H1 (cell line): ENCODE measurements at regions not wholly inside any gene's neighbourhood (a gene's known extent, or its start where the extent isn't known, plus 50 kb on each side); places are given as distances from the start of the nearest gene placed in this dataset.

ENCODE experiments used
- CTCF ChIA-PET: fragments of 300-600 bp; sonication (Branson Sonifier 250); formaldehyde crosslinking; loops from one replicate; lab custom pipeline; 2021; ENCODE audit not compliant: partially characterized antibody; lab: Charles Lee
- POLR2A ChIA-PET: fragments of 300-600 bp; sonication (Branson Sonifier 250); formaldehyde crosslinking; loops from one replicate; lab custom pipeline; 2021; ENCODE audit warnings: inconsistent platforms; ENCODE audit not compliant: partially characterized antibody; lab: Charles Lee
- DNase-seq, 2 experiments: peaks; one replicate each; pipeline versions ENCODE4 v3.0.0 to v3.0.0-alpha.2; 2010 to 2022; ENCODE audit warnings: low spot score in 2 of 2, low read depth in 1 of 2, mixed read lengths in 1 of 2
- FAIRE-seq: peaks from 2 replicates; lab custom pipeline; 2011; peaks lifted over from hg19 to GRCh38; lab: Jason Lieb, UNC
- H2AFZ ChIP-seq: 2 replicates; pipeline ENCODE4 v1.8.1; 2012; ENCODE audit warnings: low read length, inconsistent platforms
- H2AK5ac ChIP-seq: 2 replicates; pipeline ENCODE4 v1.6.1; 2013; ENCODE audit warnings: low read depth, low read length
- H2BK120ac ChIP-seq: replicated peaks from 2 replicates; pipeline ENCODE3; 2013; ENCODE audit warnings: low read depth, low read length, inconsistent platforms
- H2BK12ac ChIP-seq: 2 replicates; pipeline ENCODE4 v1.6.1; 2013; ENCODE audit warnings: low read depth, low read length
- H2BK15ac ChIP-seq: 2 replicates; pipeline ENCODE4 v1.6.1; 2013; ENCODE audit warnings: low read length
- H2BK20ac ChIP-seq: 2 replicates; pipeline ENCODE4 v1.6.1; 2013; ENCODE audit warnings: low read length
- H2BK5ac ChIP-seq: 2 replicates; pipeline ENCODE4 v1.6.1; 2013; ENCODE audit warnings: low read depth, low read length
- H3K14ac ChIP-seq: 2 replicates; pipeline ENCODE4 v1.6.1; 2013; ENCODE audit warnings: inconsistent platforms; ENCODE audit not compliant: insufficient read length
- H3K18ac ChIP-seq: 2 replicates; pipeline ENCODE4 v1.6.1; 2013; ENCODE audit warnings: low read length; ENCODE audit errors: extremely low read depth
- H3K23ac ChIP-seq: 2 replicates; pipeline ENCODE4 v1.6.1; 2013; ENCODE audit warnings: inconsistent platforms; ENCODE audit not compliant: insufficient read length
- H3K23me2 ChIP-seq: 2 replicates; pipeline ENCODE4 v1.6.1; 2013; ENCODE audit warnings: low read depth, low read length
- H3K27ac ChIP-seq: 2 replicates; pipeline ENCODE4 v1.6.1; 2011; ENCODE audit warnings: low read depth, low read length, inconsistent platforms
- H3K27me3 ChIP-seq, 4 experiments: replicated peaks in 1 of 4; 1 replicate in 1 of 4; 2 replicates in 3 of 4; pipeline versions ENCODE4 v1.6.1 to v1.8.1; 2011 to 2013; ENCODE audit warnings: low read length in 3 of 4, mild to moderate bottlenecking in 3 of 4, inconsistent platforms in 2 of 4, mixed read lengths in 2 of 4, moderate library complexity in 1 of 4; ENCODE audit not compliant: control insufficient read depth in 3 of 4, insufficient read depth in 3 of 4; ENCODE audit errors: extremely low read depth in 1 of 4
- H3K36me3 ChIP-seq, 4 experiments: 2 replicates each; pipeline versions ENCODE4 v1.6.1 to v1.8.1; 2011 to 2013; ENCODE audit warnings: mild to moderate bottlenecking in 4 of 4, low read length in 3 of 4, moderate library complexity in 2 of 4, control low read depth in 1 of 4, inconsistent platforms in 1 of 4; ENCODE audit not compliant: insufficient read depth in 4 of 4, control insufficient read depth in 2 of 4
- H3K4ac ChIP-seq: replicated peaks from 2 replicates; pipeline ENCODE3; 2013; ENCODE audit warnings: low read length, low read depth, mixed read lengths, inconsistent platforms; ENCODE audit not compliant: insufficient read length
- H3K4me1 ChIP-seq, 4 experiments: replicated peaks in 1 of 4; 1 replicate in 1 of 4; 2 replicates in 3 of 4; pipeline versions ENCODE4 v1.6.1 to v1.8.1; 2011 to 2013; ENCODE audit warnings: low read length in 3 of 4, inconsistent platforms in 2 of 4, mixed read lengths in 1 of 4; ENCODE audit not compliant: insufficient read depth in 4 of 4, control insufficient read depth in 3 of 4
- H3K4me2 ChIP-seq, 2 experiments: 2 replicates each; pipeline versions ENCODE4 v1.6.1 to v1.8.1; 2011 to 2013; ENCODE audit warnings: low read depth in 2 of 2, low read length in 2 of 2, control low read depth in 1 of 2, inconsistent platforms in 1 of 2, mild to moderate bottlenecking in 1 of 2; ENCODE audit not compliant: insufficient read depth in 1 of 2
- H3K4me3 ChIP-seq, 4 experiments: fragments of 200-600, 300-600 bp in 1 of 4; sonication (generic), shearing (Covaris generic), sonication (Bioruptor Twin) in 1 of 4; 2 replicates each; pipeline versions ENCODE4 v1.5.1 to v1.8.1; 2011 to 2016; ENCODE audit warnings: low read length in 4 of 4, low read depth in 3 of 4, control low read depth in 2 of 4, inconsistent platforms in 2 of 4, mild to moderate bottlenecking in 2 of 4, mixed read lengths in 1 of 4, moderate library complexity in 1 of 4; ENCODE audit not compliant: insufficient read depth in 2 of 4; ENCODE audit errors: extremely low read depth in 1 of 4
- H3K56ac ChIP-seq: replicated peaks from 2 replicates; pipeline ENCODE3; 2013; ENCODE audit warnings: low read depth, mild to moderate bottlenecking, mixed read lengths, low read length, inconsistent platforms; ENCODE audit not compliant: insufficient read length
- H3K79me1 ChIP-seq: 2 replicates; pipeline ENCODE4 v1.6.1; 2013; ENCODE audit warnings: low read depth, low read length, control low read depth
- H3K79me2 ChIP-seq, 2 experiments: 2 replicates each; pipeline versions ENCODE4 v1.6.1 to v1.8.1; 2012 to 2013; ENCODE audit warnings: low read length in 2 of 2, mild to moderate bottlenecking in 2 of 2, inconsistent platforms in 1 of 2; ENCODE audit not compliant: insufficient read depth in 2 of 2, control insufficient read depth in 1 of 2
- H3K9ac ChIP-seq, 4 experiments: replicated peaks in 1 of 4; 1 replicate in 1 of 4; 2 replicates in 3 of 4; pipeline versions ENCODE4 v1.6.1 to v1.8.1; 2011 to 2013; ENCODE audit warnings: low read depth in 3 of 4, low read length in 3 of 4, control low read depth in 2 of 4, mild to moderate bottlenecking in 2 of 4, moderate library complexity in 2 of 4, inconsistent platforms in 1 of 4; ENCODE audit errors: extremely low read depth in 1 of 4
- H3K9me3 ChIP-seq, 2 experiments: 2 replicates each; pipeline versions ENCODE4 v1.6.1 to v1.8.1; 2012 to 2013; ENCODE audit warnings: mild to moderate bottlenecking in 2 of 2, moderate library complexity in 2 of 2, control low read depth in 1 of 2, inconsistent platforms in 1 of 2, low read depth in 1 of 2, low read length in 1 of 2, mixed read lengths in 1 of 2; ENCODE audit not compliant: insufficient read depth in 2 of 2
- H4K20me1 ChIP-seq, 2 experiments: replicated peaks in 1 of 2; 2 replicates each; pipeline versions ENCODE3 to v1.8.1; 2011 to 2013; ENCODE audit warnings: inconsistent platforms in 2 of 2, low read length in 2 of 2, mild to moderate bottlenecking in 1 of 2; ENCODE audit not compliant: insufficient read depth in 2 of 2, control insufficient read depth in 1 of 2
- H4K5ac ChIP-seq: 2 replicates; pipeline ENCODE4 v1.6.1; 2013; ENCODE audit warnings: low read length, low read depth, mixed read lengths, inconsistent platforms; ENCODE audit not compliant: insufficient read length
- H4K8ac ChIP-seq: 2 replicates; pipeline ENCODE4 v1.8.0; 2013; ENCODE audit warnings: mild to moderate bottlenecking, moderate library complexity, low read length, inconsistent platforms; ENCODE audit not compliant: insufficient read depth; ENCODE audit errors: extremely low read depth
- H4K91ac ChIP-seq: replicated peaks from 2 replicates; pipeline ENCODE3; 2013; ENCODE audit warnings: low read length, mixed read lengths, inconsistent platforms; ENCODE audit not compliant: insufficient read length
- ASH2L ChIP-seq: fragments of 200-600, 300-600 bp; sonication (generic); IDR thresholded peaks from one replicate; pipeline ENCODE4 v1.7.1; 2017; ENCODE audit warnings: low read length
- HDAC6 ChIP-seq: IDR thresholded peaks from one replicate; pipeline ENCODE4 v1.7.1; 2012; ENCODE audit warnings: low read depth, mild to moderate bottlenecking, inconsistent platforms, low read length, moderate library complexity
- NRF1 ChIP-seq: IDR thresholded peaks from 2 replicates; pipeline ENCODE4 v1.6.1; 2011; ENCODE audit warnings: mild to moderate bottlenecking, low read depth, low read length, improper control_type of control experiment
- SIX5 ChIP-seq: IDR thresholded peaks from 2 replicates; pipeline ENCODE4 v1.6.1; 2011; ENCODE audit warnings: mild to moderate bottlenecking, low read depth, low read length
- SP2 ChIP-seq: IDR thresholded peaks from 2 replicates; pipeline ENCODE4 v1.6.1; 2012; ENCODE audit warnings: mild to moderate bottlenecking, low read length, inconsistent platforms
- WGBS, 2 experiments: shearing (Covaris generic) in 1 of 2; methylation state at CpG; one replicate each; pipeline versions ENCODE4 v1.1.6 to v1.1.7; 2013 to 2015; ENCODE audit warnings: low lambda C conversion rate in 2 of 2, mixed read lengths in 2 of 2, inconsistent platforms in 1 of 2, low coverage in 1 of 2, missing lambda C conversion rate in 1 of 2; ENCODE audit not compliant: insufficient replicate concordance in 2 of 2, insufficient coverage in 1 of 2, insufficient read length in 1 of 2; ENCODE audit errors: extremely low coverage in 1 of 2, missing lambda C conversion rate in 1 of 2; 5-methylcytosine and 5-hydroxymethylcytosine counted together

DNA sequence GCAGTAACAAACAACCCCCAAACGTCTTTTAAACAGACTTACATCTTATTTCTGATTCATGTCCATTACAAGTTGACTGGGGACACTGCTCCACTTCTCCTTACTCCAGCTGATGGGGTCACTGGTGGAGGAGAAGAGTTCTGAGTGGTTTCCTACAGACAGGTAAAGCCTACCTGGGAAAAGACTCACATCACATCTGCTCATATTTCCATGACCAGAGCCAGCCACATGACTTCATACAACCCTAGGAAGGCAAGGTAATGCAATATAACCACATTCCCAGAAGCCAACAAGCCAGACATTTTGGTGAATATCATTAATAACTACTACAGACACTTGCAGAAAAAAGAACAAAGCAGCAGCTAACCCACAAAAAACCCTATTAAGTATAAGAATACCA is 90.5 kb upstream of the IRX6 start:
- POLR2A ChIA-PET, result no interaction called here
- 64% methylated on average over 1 of the region's 1 CpG; no CpG with 5 or more reads in 1 of the 2 experiments for WGBS, 2 experiments
- TF ChIP-seq SIX5 (no peak), ASH2L (no peak), HDAC6 (no peak), NRF1 (no peak), SP2 (no peak)

More for the DNA sequence above, 90.5 kb upstream of the IRX6 start:
- no peak overlapping the region for H2BK5ac ChIP-seq
- no peaks in the 10 kb centered on the region for H3K27me3 ChIP-seq
- H3K4me3 ChIP-seq, result no peak overlapping the region
- no peaks in the 10 kb centered on the region for H3K23me2 ChIP-seq
- no peak overlapping the region for H3K23ac ChIP-seq
- no peak overlapping the region for H3K9ac ChIP-seq
- H3K27ac ChIP-seq, result no peak overlapping the region
- H2BK15ac ChIP-seq, result no peak overlapping the region
- FAIRE-seq, result no peak
- no peak overlapping the region for H3K4ac ChIP-seq
- H2BK120ac ChIP-seq, result no peak overlapping the region
- no peak overlapping the region for H2AFZ ChIP-seq
- no peak overlapping the region for H2BK12ac ChIP-seq
- H3K18ac ChIP-seq, result no peak overlapping the region
- H3K36me3 ChIP-seq, result no peaks in the 10 kb centered on the region
- H3K56ac ChIP-seq, result no peak overlapping the region
- H3K4me2 ChIP-seq, result no peak overlapping the region
- no peak overlapping the region for H3K14ac ChIP-seq
- H4K91ac ChIP-seq, result no peak overlapping the region
- H2AK5ac ChIP-seq, result no peak overlapping the region
- no peak overlapping the region for H2BK20ac ChIP-seq
- H4K5ac ChIP-seq, result no peak overlapping the region
- no peaks in the 10 kb centered on the region for H4K20me1 ChIP-seq
- no peak overlapping the region for H4K8ac ChIP-seq
- no peaks in the 10 kb centered on the region for H3K79me1 ChIP-seq
- CTCF ChIA-PET, result no interaction called here
- H3K9me3 ChIP-seq, result no peaks in the 10 kb centered on the region
- no peaks in the 10 kb centered on the region for H3K4me1 ChIP-seq
- H3K79me2 ChIP-seq, result no peaks in the 10 kb centered on the region
- no peak for DNase-seq
